Naive B cell (primary cell): ENCODE measurements at regions not wholly inside any gene's neighbourhood (a gene's known extent, or its start where the extent isn't known, plus 50 kb on each side); places are given as distances from the start of the nearest gene placed in this dataset.
"Not testable (repeated sequence)": the region's sequence is repeated elsewhere in the genome, so short reads cannot be mapped to it uniquely, and the experiment has no call there.

Source experiments
- ATAC-seq, 2 donors: fragments of 150-1000 bp; cut with Tn5 transposase; 2 replicates each; pipeline ENCODE4 v1.10.0; 2021; ENCODE audit warnings: low read depth in 2 of 2, mild to moderate bottlenecking in 2 of 2, moderate library complexity in 2 of 2
- DNase-seq: peaks from one replicate; pipeline ENCODE4 v3.0.0; 2022
- H3K27ac Mint-ChIP-seq, 6 donors: one replicate each; pipeline ENCODE4 v1.8.0; 2020 to 2022; ENCODE audit warnings: mild to moderate bottlenecking in 6 of 6, mixed read lengths in 6 of 6, moderate library complexity in 5 of 6, inconsistent platforms in 2 of 6
- H3K27me3 Mint-ChIP-seq, 3 donors: one replicate each; pipeline ENCODE4 v1.8.0; 2021 to 2022; ENCODE audit warnings: mixed read lengths in 3 of 3, mild to moderate bottlenecking in 1 of 3
- H3K36me3 Mint-ChIP-seq, 2 donors: one replicate each; pipeline ENCODE4 v1.8.0; 2020 to 2022; ENCODE audit warnings: mixed read lengths in 2 of 2, inconsistent platforms in 1 of 2, mild to moderate bottlenecking in 1 of 2
- H3K4me1 Mint-ChIP-seq, 3 donors: one replicate each; pipeline ENCODE4 v1.8.0; 2020 to 2022; ENCODE audit warnings: mixed read lengths in 3 of 3, inconsistent platforms in 1 of 3, mild to moderate bottlenecking in 1 of 3, moderate library complexity in 1 of 3
- H3K4me3 Mint-ChIP-seq, 8 donors: one replicate each; pipeline ENCODE4 v1.8.0; 2020 to 2022; ENCODE audit warnings: mild to moderate bottlenecking in 8 of 8, mixed read lengths in 8 of 8, moderate library complexity in 8 of 8, inconsistent platforms in 2 of 8
- H3K9me3 Mint-ChIP-seq, 7 donors: one replicate each; pipeline ENCODE4 v1.8.0; 2020 to 2022; ENCODE audit warnings: mixed read lengths in 7 of 7, mild to moderate bottlenecking in 5 of 7, inconsistent platforms in 2 of 7, moderate library complexity in 1 of 7

GRCh38 chr6:66149132-66149531 lies 442.1 kb upstream of the EYS start:
- Mint-ChIP-seq H3K36me3 (no peaks in the 10 kb centered on the region), H3K27me3 (no peaks in the 10 kb centered on the region), H3K27ac (no peak overlapping the region), H3K4me3 (no peak overlapping the region), H3K4me1 (no peaks in the 10 kb centered on the region), H3K9me3 (peaks cover 2 to 15% (median 6%) of the 10 kb centered on the region in 7 donors)
- ATAC-seq (no peak), DNase-seq (no peak)

GRCh38 chr6:66145867-66146266 lies 438.8 kb upstream of the EYS start:
- H3K27me3 Mint-ChIP-seq, result no peaks in the 10 kb centered on the region
- peaks cover 2 to 16% (median 6%) of the 10 kb centered on the region in 7 donors for H3K9me3 Mint-ChIP-seq
- DNase-seq (no peak), ATAC-seq (no peak)
- no peak overlapping the region for H3K4me3 Mint-ChIP-seq
- H3K27ac Mint-ChIP-seq, result no peak overlapping the region
- no peaks in the 10 kb centered on the region for H3K36me3 Mint-ChIP-seq
- H3K4me1 Mint-ChIP-seq, result no peaks in the 10 kb centered on the region

GRCh38 chr6:66134021-66134420 lies 427.0 kb upstream of the EYS start:
- no peaks in the 10 kb centered on the region for H3K4me1 Mint-ChIP-seq
- H3K27ac Mint-ChIP-seq, result no peak overlapping the region
- ATAC-seq, result no peak
- H3K27me3 Mint-ChIP-seq, result no peaks in the 10 kb centered on the region
- no peak for DNase-seq
- H3K9me3 Mint-ChIP-seq, result peaks cover 5 to 12% (median 7%) of the 10 kb centered on the region in 7 donors
- no peak overlapping the region for H3K4me3 Mint-ChIP-seq
- H3K36me3 Mint-ChIP-seq, result no peaks in the 10 kb centered on the region

GRCh38 chr6:66128656-66129055 lies 421.6 kb upstream of the EYS start:
- Mint-ChIP-seq H3K27me3 (no peaks in the 10 kb centered on the region), H3K4me3 (no peak overlapping the region), H3K27ac (no peak overlapping the region), H3K4me1 (no peaks in the 10 kb centered on the region), H3K9me3 (peaks cover 0 to 12% (median 5%) of the 10 kb centered on the region in 7 donors), H3K36me3 (no peaks in the 10 kb centered on the region)
- ATAC-seq (no peak), DNase-seq (no peak)

GRCh38 chr6:66128243-66128642 lies 421.2 kb upstream of the EYS start:
- Mint-ChIP-seq H3K4me1 (no peaks in the 10 kb centered on the region), H3K36me3 (no peaks in the 10 kb centered on the region), H3K4me3 (no peak overlapping the region), H3K9me3 (peaks cover 0 to 11% (median 4%) of the 10 kb centered on the region in 7 donors), H3K27ac (no peak overlapping the region), H3K27me3 (no peaks in the 10 kb centered on the region)
- ATAC-seq, result no peak
- DNase-seq, result no peak

GRCh38 chr6:66127061-66127460 lies 420.0 kb upstream of the EYS start:
- no peak for ATAC-seq
- Mint-ChIP-seq H3K27ac (no peak overlapping the region), H3K4me1 (no peaks in the 10 kb centered on the region)

GRCh38 chr6:66126358-66126757 lies 419.3 kb upstream of the EYS start:
- no peak for DNase-seq
- ATAC-seq, result no peak
- no peaks in the 10 kb centered on the region for H3K36me3 Mint-ChIP-seq

More at GRCh38 chr6:66127061-66127460, 420.0 kb upstream of the EYS start:
- Mint-ChIP-seq H3K36me3 (no peaks in the 10 kb centered on the region), H3K4me3 (no peak overlapping the region), H3K9me3 (peaks cover 0 to 12% (median 4%) of the 10 kb centered on the region in 7 donors), H3K27me3 (no peaks in the 10 kb centered on the region)
- DNase-seq, result no peak

GRCh38 chr6:66103954-66104353 lies 396.9 kb upstream of the EYS start:
- DNase-seq (no peak), ATAC-seq (no peak)
- no peak overlapping the region for H3K4me3 Mint-ChIP-seq
- H3K36me3 Mint-ChIP-seq, result no peaks in the 10 kb centered on the region
- no peaks in the 10 kb centered on the region for H3K4me1 Mint-ChIP-seq
- H3K9me3 Mint-ChIP-seq, result peaks cover 3 to 28% (median 12%) of the 10 kb centered on the region in 7 donors
- H3K27ac Mint-ChIP-seq, result no peak overlapping the region
- no peaks in the 10 kb centered on the region for H3K27me3 Mint-ChIP-seq

More at GRCh38 chr6:66126358-66126757, 419.3 kb upstream of the EYS start:
- peaks cover 0 to 17% (median 4%) of the 10 kb centered on the region in 7 donors for H3K9me3 Mint-ChIP-seq
- no peaks in the 10 kb centered on the region for H3K4me1 Mint-ChIP-seq
- H3K27me3 Mint-ChIP-seq, result no peaks in the 10 kb centered on the region
- H3K4me3 Mint-ChIP-seq, result no peak overlapping the region
- no peak overlapping the region for H3K27ac Mint-ChIP-seq

GRCh38 chr6:66103354-66103753 lies 396.3 kb upstream of the EYS start:
- H3K36me3 Mint-ChIP-seq, result no peaks in the 10 kb centered on the region
- no peak overlapping the region for H3K27ac Mint-ChIP-seq
- H3K4me1 Mint-ChIP-seq, result no peaks in the 10 kb centered on the region
- DNase-seq, result no peak
- no peak for ATAC-seq
- no peaks in the 10 kb centered on the region for H3K27me3 Mint-ChIP-seq
- no peak overlapping the region for H3K4me3 Mint-ChIP-seq
- peaks cover 3 to 26% (median 12%) of the 10 kb centered on the region in 7 donors for H3K9me3 Mint-ChIP-seq

- H3K27me3 Mint-ChIP-seq, result no peaks in the 10 kb centered on the region
- no peak for ATAC-seq
- no peak overlapping the region for H3K27ac Mint-ChIP-seq
- no peak for DNase-seq
- no peaks in the 10 kb centered on the region for H3K36me3 Mint-ChIP-seq
- H3K4me1 Mint-ChIP-seq, result no peaks in the 10 kb centered on the region
- H3K9me3 Mint-ChIP-seq, result peaks cover 5 to 17% (median 10%) of the 10 kb centered on the region in 7 donors
- H3K4me3 Mint-ChIP-seq, result no peak overlapping the region
Observed at GRCh38 chr6:66096679-66097078, 389.7 kb upstream of the EYS start.

- Mint-ChIP-seq H3K27ac (no peak overlapping the region), H3K27me3 (no peaks in the 10 kb centered on the region), H3K4me3 (no peak overlapping the region), H3K36me3 (no peaks in the 10 kb centered on the region), H3K9me3 (peaks cover 5 to 14% (median 10%) of the 10 kb centered on the region in 7 donors), H3K4me1 (no peaks in the 10 kb centered on the region)
- DNase-seq (no peak), ATAC-seq (no peak)
Observed at GRCh38 chr6:66094615-66095014, 387.6 kb upstream of the EYS start.

- H3K27me3 Mint-ChIP-seq, H3K36me3 Mint-ChIP-seq, H3K4me1 Mint-ChIP-seq, H3K27ac Mint-ChIP-seq, DNase-seq, ATAC-seq, H3K4me3 Mint-ChIP-seq: not testable (repeated sequence)
- H3K9me3 Mint-ChIP-seq, result peaks cover 5 to 15% (median 12%) of the 10 kb centered on the region in 7 donors
Observed at GRCh38 chr6:66092306-66092705, 385.3 kb upstream of the EYS start.

GRCh38 chr6:66086532-66086931 lies 379.5 kb upstream of the EYS start:
- Mint-ChIP-seq H3K27ac (no peak overlapping the region), H3K36me3 (no peaks in the 10 kb centered on the region), H3K27me3 (no peaks in the 10 kb centered on the region), H3K9me3 (peaks cover 11 to 40% (median 25%) of the 10 kb centered on the region in 7 donors), H3K4me1 (no peaks in the 10 kb centered on the region), H3K4me3 (no peak overlapping the region)
- no peak for DNase-seq
- no peak for ATAC-seq

- H3K36me3 Mint-ChIP-seq, result no peaks in the 10 kb centered on the region
- H3K9me3 Mint-ChIP-seq, result peaks cover 12 to 38% (median 19%) of the 10 kb centered on the region in 7 donors
- H3K27me3 Mint-ChIP-seq, result no peaks in the 10 kb centered on the region
- H3K4me1 Mint-ChIP-seq, result no peaks in the 10 kb centered on the region
- H3K4me3 Mint-ChIP-seq, result no peak overlapping the region
- ATAC-seq (no peak), DNase-seq (no peak)
- no peak overlapping the region for H3K27ac Mint-ChIP-seq
Observed at GRCh38 chr6:66082914-66083313, 375.9 kb upstream of the EYS start.

GRCh38 chr6:66068907-66069306 lies 361.9 kb upstream of the EYS start:
- no peak overlapping the region for H3K27ac Mint-ChIP-seq
- H3K9me3 Mint-ChIP-seq, result peaks cover 2 to 23% (median 6%) of the 10 kb centered on the region in 7 donors
- no peak overlapping the region for H3K4me3 Mint-ChIP-seq
- no peak for DNase-seq
- H3K36me3 Mint-ChIP-seq, result no peaks in the 10 kb centered on the region
- H3K27me3 Mint-ChIP-seq, result no peaks in the 10 kb centered on the region
- no peak for ATAC-seq
- H3K4me1 Mint-ChIP-seq, result no peaks in the 10 kb centered on the region
